ENCODE measurements at regions not wholly inside any gene's neighbourhood (a gene's known extent, or its start where the extent isn't known, plus 50 kb on each side); places are given as distances from the start of the nearest gene placed in this dataset.

DNA sequence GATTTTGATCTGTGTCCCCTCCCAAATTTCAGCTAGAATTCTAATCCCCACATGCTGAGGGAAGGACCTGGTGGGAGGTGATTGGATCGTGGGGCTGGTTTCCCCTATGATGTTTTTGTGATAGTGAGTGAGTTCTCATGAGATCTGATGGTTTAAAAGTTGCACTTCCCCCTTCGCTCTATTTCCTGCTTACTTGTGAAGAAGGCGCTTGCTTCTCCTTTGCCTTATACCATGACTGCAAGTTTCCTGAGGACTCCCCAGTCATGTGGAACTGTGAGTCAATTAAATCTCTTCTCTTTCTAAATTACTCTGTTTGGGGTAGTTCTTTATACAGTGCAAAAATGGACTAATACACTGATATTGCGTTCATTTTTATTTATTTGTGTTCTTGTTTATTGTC, 636.8 kb upstream of the LINC00305 start:
- Histone ChIP-seq H3K27ac (no peak overlapping the region), H3K27me3 (replicated peaks) (no peaks in the 10 kb centered on the region), H3K36me3 (replicated peaks) (no peaks in the 10 kb centered on the region), H3K4me3 (ENCODE audit: low read depth, low read length) (no peak overlapping the region)
- no peak for DNase-seq
- in situ Hi-C loops (cut with HindIII; ENCODE audit: low pct_ligation_motif_present, low sequenced_read_pairs) = no loop called here
- TF ChIP-seq, protein P1, sequence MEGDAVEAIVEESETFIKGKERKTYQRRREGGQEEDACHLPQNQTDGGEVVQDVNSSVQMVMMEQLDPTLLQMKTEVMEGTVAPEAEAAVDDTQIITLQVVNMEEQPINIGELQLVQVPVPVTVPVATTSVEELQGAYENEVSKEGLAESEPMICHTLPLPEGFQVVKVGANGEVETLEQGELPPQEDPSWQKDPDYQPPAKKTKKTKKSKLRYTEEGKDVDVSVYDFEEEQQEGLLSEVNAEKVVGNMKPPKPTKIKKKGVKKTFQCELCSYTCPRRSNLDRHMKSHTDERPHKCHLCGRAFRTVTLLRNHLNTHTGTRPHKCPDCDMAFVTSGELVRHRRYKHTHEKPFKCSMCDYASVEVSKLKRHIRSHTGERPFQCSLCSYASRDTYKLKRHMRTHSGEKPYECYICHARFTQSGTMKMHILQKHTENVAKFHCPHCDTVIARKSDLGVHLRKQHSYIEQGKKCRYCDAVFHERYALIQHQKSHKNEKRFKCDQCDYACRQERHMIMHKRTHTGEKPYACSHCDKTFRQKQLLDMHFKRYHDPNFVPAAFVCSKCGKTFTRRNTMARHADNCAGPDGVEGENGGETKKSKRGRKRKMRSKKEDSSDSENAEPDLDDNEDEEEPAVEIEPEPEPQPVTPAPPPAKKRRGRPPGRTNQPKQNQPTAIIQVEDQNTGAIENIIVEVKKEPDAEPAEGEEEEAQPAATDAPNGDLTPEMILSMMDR (IDR thresholded peaks at IDR 0.05; ENCODE audit: low read depth, low read length, missing control alignments) = no peak

DNA sequence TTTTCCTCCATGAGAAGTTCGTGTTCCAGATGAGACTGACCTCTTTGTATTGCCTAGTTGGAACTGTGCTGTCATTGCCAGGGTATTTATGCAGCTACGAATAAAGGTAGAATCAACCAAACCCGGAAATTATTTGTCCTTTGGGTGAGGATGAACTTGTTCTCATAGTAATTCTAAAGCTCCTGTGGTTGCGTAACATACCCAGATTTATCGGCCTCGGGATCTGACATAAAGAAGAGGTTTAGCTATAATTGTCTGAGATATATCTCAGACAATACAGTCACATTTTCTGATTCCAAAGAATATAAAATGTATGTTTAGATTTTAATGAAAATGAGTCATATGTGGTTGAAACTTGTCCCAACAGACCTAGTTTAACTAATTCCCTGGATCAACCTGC, 628.7 kb upstream of the LINC00305 start:
- TF ChIP-seq, protein P1 (IDR thresholded peaks at IDR 0.05; ENCODE audit: low read depth, low read length, missing control alignments) = no peak
- Histone ChIP-seq H3K4me3 (ENCODE audit: low read depth, low read length) (no peak overlapping the region), H3K36me3 (replicated peaks) (no peaks in the 10 kb centered on the region), H3K27ac (no peak overlapping the region), H3K27me3 (replicated peaks) (no peaks in the 10 kb centered on the region)
- in situ Hi-C loops (cut with HindIII; ENCODE audit: low pct_ligation_motif_present, low sequenced_read_pairs) = no loop called here
- no peak for DNase-seq

- TF ChIP-seq, protein P1 (IDR thresholded peaks at IDR 0.05; ENCODE audit: low read depth, low read length, missing control alignments) = no peak
- DNase-seq = no peak
- in situ Hi-C loops (cut with HindIII; ENCODE audit: low pct_ligation_motif_present, low sequenced_read_pairs) = no loop called here
- Histone ChIP-seq H3K36me3 (replicated peaks) (no peaks in the 10 kb centered on the region), H3K27ac (no peak overlapping the region), H3K4me3 (ENCODE audit: low read depth, low read length) (no peak overlapping the region), H3K27me3 (replicated peaks) (no peaks in the 10 kb centered on the region)
These were observed 617.0 kb upstream of the LINC00305 start for GRCh38 chr18:64765908-64766307.

GRCh38 chr18:64752707-64753106, 603.8 kb upstream of the LINC00305 start:
- in situ Hi-C loops (cut with HindIII; ENCODE audit: low pct_ligation_motif_present, low sequenced_read_pairs) = no loop called here
- TF ChIP-seq, protein P1 (IDR thresholded peaks at IDR 0.05; ENCODE audit: low read depth, low read length, missing control alignments) = no peak

GRCh38 chr18:64749884-64750283, 601.0 kb upstream of the LINC00305 start:
- no peak for DNase-seq
- H3K27ac ChIP-seq = no peak overlapping the region
- in situ Hi-C loops (cut with HindIII; ENCODE audit: low pct_ligation_motif_present, low sequenced_read_pairs) = no loop called here
- H3K27me3 ChIP-seq (replicated peaks) = no peaks in the 10 kb centered on the region
- TF ChIP-seq, protein P1 (IDR thresholded peaks at IDR 0.05; ENCODE audit: low read depth, low read length, missing control alignments) = no peak
- no peak overlapping the region for H3K4me3 ChIP-seq (ENCODE audit: low read depth, low read length)
- no peaks in the 10 kb centered on the region for H3K36me3 ChIP-seq (replicated peaks)

More at GRCh38 chr18:64752707-64753106, 603.8 kb upstream of the LINC00305 start:
- Histone ChIP-seq H3K4me3 (ENCODE audit: low read depth, low read length) (no peak overlapping the region), H3K27ac (no peak overlapping the region), H3K27me3 (replicated peaks) (no peaks in the 10 kb centered on the region), H3K36me3 (replicated peaks) (no peaks in the 10 kb centered on the region)
- DNase-seq = no peak

- Histone ChIP-seq H3K27me3 (replicated peaks) (no peaks in the 10 kb centered on the region), H3K4me3 (ENCODE audit: low read depth, low read length) (no peak overlapping the region), H3K27ac (no peak overlapping the region), H3K36me3 (replicated peaks) (no peaks in the 10 kb centered on the region)
- in situ Hi-C loops (cut with HindIII; ENCODE audit: low pct_ligation_motif_present, low sequenced_read_pairs) = no loop called here
- no peak for DNase-seq
- TF ChIP-seq, protein P1 (IDR thresholded peaks at IDR 0.05; ENCODE audit: low read depth, low read length, missing control alignments) = no peak
These were observed 598.9 kb upstream of the LINC00305 start for GRCh38 chr18:64747803-64748202.

Measured in brain microvascular endothelial cell (primary cell).